ENCODE measurements at regions not wholly inside any gene's neighbourhood (a gene's known extent, or its start where the extent isn't known, plus 50 kb on each side); places are given as distances from the start of the nearest gene placed in this dataset.

GRCh38 chr11:43124272-43124935 is 187.4 kb upstream of the API5 start:
- Histone ChIP-seq H3K27me3 (no peaks in the 10 kb centered on the region), H3K27ac (no peak overlapping the region), H3K4me1 (no peaks in the 10 kb centered on the region), H3K9me3 (no peaks in the 10 kb centered on the region), H3K4me3 (no peak overlapping the region), H3K36me3 (no peaks in the 10 kb centered on the region)
- TF ChIP-seq CTCF (IDR thresholded peaks at IDR 0.05): no peak
- no peak for TF ChIP-seq POLR2A (IDR thresholded peaks at IDR 0.05)
- DNase-seq: no peak
- intact Hi-C loops (cut with DNase I; ENCODE audit: low total_unique reads): no loop called here

GRCh38 chr11:43129329-43129728 is 182.5 kb upstream of the API5 start:
- TF ChIP-seq POLR2A (IDR thresholded peaks at IDR 0.05) (no peak), CTCF (IDR thresholded peaks at IDR 0.05) (no peak)
- Histone ChIP-seq H3K4me3 (no peak overlapping the region), H3K27me3 (no peaks in the 10 kb centered on the region), H3K27ac (no peak overlapping the region), H3K36me3 (no peaks in the 10 kb centered on the region), H3K9me3 (no peaks in the 10 kb centered on the region), H3K4me1 (no peaks in the 10 kb centered on the region)
- DNase-seq: no peak
- intact Hi-C loops (cut with DNase I; ENCODE audit: low total_unique reads): no loop called here

- no peaks in the 10 kb centered on the region for H3K4me1 ChIP-seq
- intact Hi-C loops (cut with DNase I; ENCODE audit: low total_unique reads): no loop called here
- no peak overlapping the region for H3K4me3 ChIP-seq
- H3K27ac ChIP-seq: no peak overlapping the region
- H3K27me3 ChIP-seq: no peaks in the 10 kb centered on the region
- no peaks in the 10 kb centered on the region for H3K9me3 ChIP-seq
- TF ChIP-seq POLR2A (IDR thresholded peaks at IDR 0.05) (no peak), CTCF (IDR thresholded peaks at IDR 0.05) (no peak)
- DNase-seq: no peak
- H3K36me3 ChIP-seq: no peaks in the 10 kb centered on the region
Observed at GRCh38 chr11:43130616-43131015, 181.2 kb upstream of the API5 start.

- H3K4me1 ChIP-seq: no peaks in the 10 kb centered on the region
- H3K36me3 ChIP-seq: no peaks in the 10 kb centered on the region
- no peak overlapping the region for H3K4me3 ChIP-seq
- intact Hi-C loops (cut with DNase I; ENCODE audit: low total_unique reads): no loop called here
- no peak for TF ChIP-seq CTCF (IDR thresholded peaks at IDR 0.05)
- no peak for TF ChIP-seq POLR2A (IDR thresholded peaks at IDR 0.05)
- DNase-seq: no peak
- no peaks in the 10 kb centered on the region for H3K9me3 ChIP-seq
- no peaks in the 10 kb centered on the region for H3K27me3 ChIP-seq
- H3K27ac ChIP-seq: no peak overlapping the region
Observed at GRCh38 chr11:43135966-43136534, 175.7 kb upstream of the API5 start.

GRCh38 chr11:43138621-43139140 is 173.1 kb upstream of the API5 start:
- no peak overlapping the region for H3K27ac ChIP-seq
- H3K4me3 ChIP-seq: no peak overlapping the region
- no peak for TF ChIP-seq CTCF (IDR thresholded peaks at IDR 0.05)
- TF ChIP-seq POLR2A (IDR thresholded peaks at IDR 0.05): no peak
- no peak for DNase-seq
- H3K9me3 ChIP-seq: no peaks in the 10 kb centered on the region
- H3K36me3 ChIP-seq: no peaks in the 10 kb centered on the region
- intact Hi-C loops (cut with DNase I; ENCODE audit: low total_unique reads): no loop called here
- no peaks in the 10 kb centered on the region for H3K4me1 ChIP-seq
- no peaks in the 10 kb centered on the region for H3K27me3 ChIP-seq

Data from uterus (tissue), 3 donors.